ENCODE measurements at regions not wholly inside any gene's neighbourhood (a gene's known extent, or its start where the extent isn't known, plus 50 kb on each side); places are given as distances from the start of the nearest gene placed in this dataset.

GRCh38 chr6:105644691-105645090, 241.8 kb upstream of the PREP start (continued):
- no peak for TF ChIP-seq ZNF678 (CRISPR knock-in tag; IDR thresholded peaks at IDR 0.05)

GRCh38 chr6:105644073-105644489, 241.2 kb upstream of the PREP start:
- Histone ChIP-seq H3K27ac (ENCODE audit: extremely low read length, insufficient read depth, low read length) (no peak overlapping the region), H3K4me3 (replicated peaks in 1 of 3; ENCODE audit: insufficient read depth in 1 of 3, low read depth in 2 of 3, low read length in 3 of 3) (no peak overlapping the region), H3K4me2 (ENCODE audit: low read depth, low read length) (no peak overlapping the region), H3K9ac (ENCODE audit: insufficient read depth, low read depth, low read length) (no peak overlapping the region), H2AFZ (ENCODE audit: low read length) (no peak overlapping the region), H3K27me3 (ENCODE audit: control insufficient read depth in 1 of 2, insufficient read depth in 2 of 2, low read length in 2 of 2) (no peaks in the 10 kb centered on the region; a peak in 1 of 5 replicates), H3K9me3 (ENCODE audit: low read length) (no peaks in the 10 kb centered on the region), H4K20me1 (ENCODE audit: insufficient read depth, low read length) (no peaks in the 10 kb centered on the region), H3K79me2 (ENCODE audit: insufficient read depth, low read length) (no peaks in the 10 kb centered on the region), H3K36me3 (replicated peaks in 1 of 2; ENCODE audit: control insufficient read depth in 1 of 2, insufficient read depth in 2 of 2, low read length in 2 of 2) (no peaks in the 10 kb centered on the region), H3K4me1 (ENCODE audit: insufficient read depth, low read length) (peaks cover 7% of the 10 kb centered on the region; the same call in 1 of the 2 replicates)
- intact Hi-C loops (cut with micrococcal nuclease; ENCODE audit: unreplicated experiment) (no loop called here), in situ Hi-C loops (cut with HindIII; ENCODE audit: extremely low pct_ligation_motif_present, low pct_unique_long_range_greater_than_20kb) (no loop called here)
- POLR2A ChIA-PET = no interaction called here
- DNase-seq (ENCODE audit: low spot score) (no peak), FAIRE-seq (no peak), ATAC-seq (no peak)
- CTCF ChIA-PET (ENCODE audit: low intra/inter-chr PET ratio, low total read pairs) = no interaction called here
- BruUV-seq (replicated peaks) = no TSS peak
- TF ChIP-seq ZNF589 (CRISPR knock-in tag; conservative IDR thresholded peaks at IDR 0.05) (no peak), ZEB1 (IDR thresholded peaks at IDR 0.05; ENCODE audit: insufficient replicate concordance, low read depth) (no peak), ZNF710 (CRISPR knock-in tag; IDR thresholded peaks at IDR 0.05; ENCODE audit: borderline replicate concordance) (no peak), RAD51 (IDR thresholded peaks at IDR 0.05; ENCODE audit: borderline replicate concordance) (no peak), CTCF (CRISPR knock-in tag; IDR thresholded peaks at IDR 0.05) (no peak), SIX4 (CRISPR knock-in tag; IDR thresholded peaks at IDR 0.05) (no peak), KMT2A (CRISPR knock-in tag; IDR thresholded peaks at IDR 0.05) (no peak), E2F2 (CRISPR knock-in tag; IDR thresholded peaks at IDR 0.05; ENCODE audit: borderline replicate concordance) (no peak), HNRNPH1 (optimal IDR thresholded peaks at IDR 0.05; ENCODE audit: low read depth, low read length) (no peak)
- 25% methylated on average over 2 of the region's 2 CpGs for WGBS (ENCODE audit: low lambda C conversion rate)
